Coronary artery (tissue), 2 donors: ENCODE measurements at regions not wholly inside any gene's neighbourhood (a gene's known extent, or its start where the extent isn't known, plus 50 kb on each side); places are given as distances from the start of the nearest gene placed in this dataset.

Experiments
- DNase-seq: peaks from one replicate; pipeline ENCODE4 v3.0.0-alpha.2; 2017; ENCODE audit warnings: low spot score
- H3K27ac ChIP-seq, 2 donors: fragments of 200-600 bp; sonication (generic); one replicate each; pipeline ENCODE4 v1.5.1; 2016 to 2019
- H3K4me3 ChIP-seq: fragments of 200-600 bp; sonication (generic); 2 replicates; pipeline ENCODE4 v1.5.1; 2016; ENCODE audit warnings: mild to moderate bottlenecking, moderate library complexity
- CTCF ChIP-seq: fragments of 200-600 bp; sonication (generic); IDR thresholded peaks from one replicate; pipeline ENCODE4 v1.5.1; 2019; ENCODE audit warnings: antibody characterized with exemption

GRCh38 chr1:36657826-36658225 lies 175.1 kb upstream of the CSF3R start:
- H3K4me3 ChIP-seq = no peak overlapping the region
- no peak for TF ChIP-seq CTCF
- H3K27ac ChIP-seq = no peak overlapping the region
- peak; percentile 40 for DNase-seq

- DNase-seq = no peak
- no peak for TF ChIP-seq CTCF
- H3K27ac ChIP-seq = no peak overlapping the region
- no peak overlapping the region for H3K4me3 ChIP-seq
Observed at GRCh38 chr1:36656838-36657237, 174.1 kb upstream of the CSF3R start.

GRCh38 chr1:36656271-36656670 lies 173.6 kb upstream of the CSF3R start:
- no peak overlapping the region for H3K27ac ChIP-seq

GRCh38 chr1:36654586-36654985 lies 171.9 kb upstream of the CSF3R start:
- TF ChIP-seq CTCF = no peak

More at GRCh38 chr1:36656271-36656670, 173.6 kb upstream of the CSF3R start:
- no peak for TF ChIP-seq CTCF
- no peak overlapping the region for H3K4me3 ChIP-seq
- peak; percentile 33 for DNase-seq

GRCh38 chr1:36653850-36654249 lies 171.1 kb upstream of the CSF3R start:
- Histone ChIP-seq H3K27ac (no peak overlapping the region), H3K4me3 (no peak overlapping the region)
- TF ChIP-seq CTCF = no peak
- DNase-seq = no peak

More at GRCh38 chr1:36654586-36654985, 171.9 kb upstream of the CSF3R start:
- no peak for DNase-seq
- H3K27ac ChIP-seq = no peak overlapping the region
- no peak overlapping the region for H3K4me3 ChIP-seq

GRCh38 chr1:36652586-36652985 lies 169.9 kb upstream of the CSF3R start:
- no peak for DNase-seq
- H3K4me3 ChIP-seq = no peak overlapping the region
- no peak for TF ChIP-seq CTCF

GRCh38 chr1:36652011-36652410 lies 169.3 kb upstream of the CSF3R start:
- Histone ChIP-seq H3K4me3 (no peak overlapping the region), H3K27ac (no peak overlapping the region)
- DNase-seq = no peak
- TF ChIP-seq CTCF = no peak

More at GRCh38 chr1:36652586-36652985, 169.9 kb upstream of the CSF3R start:
- H3K27ac ChIP-seq = no peak overlapping the region
